ENCODE measurements at regions not wholly inside any gene's neighbourhood (a gene's known extent, or its start where the extent isn't known, plus 50 kb on each side); places are given as distances from the start of the nearest gene placed in this dataset.

GRCh38 chr13:38430796-38431195 lies 81.1 kb downstream of the UFM1 start:
- Histone ChIP-seq H3K79me2 (ENCODE audit: low read depth) (no peaks in the 10 kb centered on the region), H4K20me1 (ENCODE audit: low read depth) (no peaks in the 10 kb centered on the region), H3F3A (ENCODE audit: low read depth) (no peaks in the 10 kb centered on the region), H2AFZ (replicated peaks) (no peak overlapping the region), H3K36me3 (no peaks in the 10 kb centered on the region), H3K27me3 (no peaks in the 10 kb centered on the region), H3K4me1 (no peaks in the 10 kb centered on the region), H3K4me3 (no peak overlapping the region), H3K9ac (no peak overlapping the region), H3K4me2 (no peak overlapping the region), H3K27ac (no peak overlapping the region), H3K9me3 (ENCODE audit: low read depth) (no peaks in the 10 kb centered on the region)
- Mint-ChIP-seq H3K27me3 (ENCODE audit: insufficient read depth, low read depth) (no peaks in the 10 kb centered on the region), H3K27ac (no peak overlapping the region), H3K4me1 (no peaks in the 10 kb centered on the region), H3K9me3 (no peaks in the 10 kb centered on the region), H3K36me3 (no peaks in the 10 kb centered on the region), H3K4me3 (no peak overlapping the region)
- TF ChIP-seq, protein P1, sequence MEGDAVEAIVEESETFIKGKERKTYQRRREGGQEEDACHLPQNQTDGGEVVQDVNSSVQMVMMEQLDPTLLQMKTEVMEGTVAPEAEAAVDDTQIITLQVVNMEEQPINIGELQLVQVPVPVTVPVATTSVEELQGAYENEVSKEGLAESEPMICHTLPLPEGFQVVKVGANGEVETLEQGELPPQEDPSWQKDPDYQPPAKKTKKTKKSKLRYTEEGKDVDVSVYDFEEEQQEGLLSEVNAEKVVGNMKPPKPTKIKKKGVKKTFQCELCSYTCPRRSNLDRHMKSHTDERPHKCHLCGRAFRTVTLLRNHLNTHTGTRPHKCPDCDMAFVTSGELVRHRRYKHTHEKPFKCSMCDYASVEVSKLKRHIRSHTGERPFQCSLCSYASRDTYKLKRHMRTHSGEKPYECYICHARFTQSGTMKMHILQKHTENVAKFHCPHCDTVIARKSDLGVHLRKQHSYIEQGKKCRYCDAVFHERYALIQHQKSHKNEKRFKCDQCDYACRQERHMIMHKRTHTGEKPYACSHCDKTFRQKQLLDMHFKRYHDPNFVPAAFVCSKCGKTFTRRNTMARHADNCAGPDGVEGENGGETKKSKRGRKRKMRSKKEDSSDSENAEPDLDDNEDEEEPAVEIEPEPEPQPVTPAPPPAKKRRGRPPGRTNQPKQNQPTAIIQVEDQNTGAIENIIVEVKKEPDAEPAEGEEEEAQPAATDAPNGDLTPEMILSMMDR (IDR thresholded peaks at IDR 0.05) = no peak
- TF ChIP-seq EZH2 (IDR thresholded peaks at IDR 0.05) (no peak), EZH2phosphoT487 (IDR thresholded peaks at IDR 0.05) (no peak)
- DNase-seq (ENCODE audit: low spot score) = no peak

- no peak for DNase-seq (ENCODE audit: low spot score)
- TF ChIP-seq EZH2 (IDR thresholded peaks at IDR 0.05) (no peak), EZH2phosphoT487 (IDR thresholded peaks at IDR 0.05) (no peak)
- TF ChIP-seq, protein P1 (IDR thresholded peaks at IDR 0.05) = no peak
- Histone ChIP-seq H3K4me3 (no peak overlapping the region), H3K36me3 (no peaks in the 10 kb centered on the region), H4K20me1 (ENCODE audit: low read depth) (no peaks in the 10 kb centered on the region), H2AFZ (replicated peaks) (no peak overlapping the region), H3K27me3 (no peaks in the 10 kb centered on the region), H3K27ac (no peak overlapping the region), H3K4me2 (no peak overlapping the region), H3F3A (ENCODE audit: low read depth) (no peaks in the 10 kb centered on the region), H3K9ac (no peak overlapping the region), H3K79me2 (ENCODE audit: low read depth) (no peaks in the 10 kb centered on the region), H3K4me1 (no peaks in the 10 kb centered on the region), H3K9me3 (ENCODE audit: low read depth) (no peaks in the 10 kb centered on the region)
- H3K4me1 Mint-ChIP-seq = peaks cover 20% of the 10 kb centered on the region
- H3K36me3 Mint-ChIP-seq = no peaks in the 10 kb centered on the region
- H3K27me3 Mint-ChIP-seq (ENCODE audit: insufficient read depth, low read depth) = no peaks in the 10 kb centered on the region
- H3K4me3 Mint-ChIP-seq = no peak overlapping the region
- no peak overlapping the region for H3K27ac Mint-ChIP-seq
- H3K9me3 Mint-ChIP-seq = peaks cover 3% of the 10 kb centered on the region
Measured at GRCh38 chr13:38440666-38441065, 91.0 kb downstream of the UFM1 start.

DNA sequence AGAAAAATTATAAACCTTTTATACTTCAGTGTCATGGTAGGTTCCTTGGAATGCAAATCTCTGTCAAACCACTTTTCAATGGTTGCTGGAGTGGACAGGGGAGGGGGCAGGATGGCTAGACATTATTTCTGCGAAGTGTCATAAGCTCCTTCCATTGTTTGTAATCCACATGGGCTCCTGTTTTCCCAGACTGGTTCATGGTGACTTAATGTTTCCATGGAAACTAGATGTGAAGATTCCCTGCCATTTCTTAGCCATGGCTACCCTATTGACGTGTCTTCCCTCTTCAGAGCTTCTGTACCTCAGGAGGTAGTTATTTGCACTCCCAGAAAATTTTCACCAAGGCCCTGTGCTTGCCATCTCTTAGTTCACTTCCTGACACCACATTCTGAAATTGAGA lies 95.3 kb downstream of the UFM1 start:
- H3K4me1 ChIP-seq = no peaks in the 10 kb centered on the region
- H3K9me3 Mint-ChIP-seq = peaks cover 3% of the 10 kb centered on the region
- no peak overlapping the region for H3K4me3 ChIP-seq
- H3K27ac ChIP-seq = no peak overlapping the region
- H2AFZ ChIP-seq (replicated peaks) = no peak overlapping the region
- peak overlapping the region; percentile 84 for H3K27ac Mint-ChIP-seq
- H3K9me3 ChIP-seq (ENCODE audit: low read depth) = no peaks in the 10 kb centered on the region
- H3K4me1 Mint-ChIP-seq = peaks cover 21% of the 10 kb centered on the region
- H3K27me3 Mint-ChIP-seq (ENCODE audit: insufficient read depth, low read depth) = no peaks in the 10 kb centered on the region
- no peak overlapping the region for H3K4me2 ChIP-seq
- H3K9ac ChIP-seq = no peak overlapping the region
- no peak for TF ChIP-seq EZH2phosphoT487 (IDR thresholded peaks at IDR 0.05)
- no peak for TF ChIP-seq EZH2 (IDR thresholded peaks at IDR 0.05)
- TF ChIP-seq, protein P1 (IDR thresholded peaks at IDR 0.05) = no peak
- no peaks in the 10 kb centered on the region for H3K27me3 ChIP-seq
- no peaks in the 10 kb centered on the region for H4K20me1 ChIP-seq (ENCODE audit: low read depth)
- DNase-seq (ENCODE audit: low spot score) = no peak
- no peaks in the 10 kb centered on the region for H3K79me2 ChIP-seq (ENCODE audit: low read depth)
- no peaks in the 10 kb centered on the region for H3F3A ChIP-seq (ENCODE audit: low read depth)
- H3K4me3 Mint-ChIP-seq = no peak overlapping the region
- H3K36me3 ChIP-seq = no peaks in the 10 kb centered on the region
- H3K36me3 Mint-ChIP-seq = no peaks in the 10 kb centered on the region
